Activated naive CD4-positive, alpha-beta T cell (primary cell): ENCODE measurements at regions not wholly inside any gene's neighbourhood (a gene's known extent, or its start where the extent isn't known, plus 50 kb on each side); places are given as distances from the start of the nearest gene placed in this dataset.

Experiments
- DNase-seq, 4 experiments: peaks; one replicate each; lab custom pipeline; 2025; lab: John Stamatoyannopoulos, UW

DNA sequence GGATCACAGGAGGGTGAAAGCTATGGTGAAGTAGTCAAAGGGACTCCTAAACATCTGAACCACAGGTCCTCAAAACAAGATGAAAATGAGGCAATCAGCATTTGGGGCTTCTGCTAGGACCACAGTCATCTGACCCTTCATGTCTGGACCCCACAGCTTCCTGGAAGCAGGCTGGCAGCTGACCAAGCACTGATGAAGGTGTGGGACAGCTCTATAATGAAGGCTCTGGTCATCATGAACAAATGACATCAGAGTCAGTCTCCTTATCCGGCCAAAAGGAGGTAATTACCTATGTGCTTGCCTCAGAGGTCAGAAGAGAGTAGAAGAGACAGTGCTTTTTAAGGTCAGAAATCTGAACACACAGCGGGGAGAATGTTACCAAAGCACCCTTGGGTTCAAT, 101.2 kb upstream of the GNAO1 start:
- no peak for DNase-seq

- no peak for DNase-seq
These were observed 103.7 kb upstream of the GNAO1 start for GRCh38 chr16:56087626-56088025.

GRCh38 chr16:56081371-56081770, 109.9 kb upstream of the GNAO1 start:
- DNase-seq = no peak

DNA sequence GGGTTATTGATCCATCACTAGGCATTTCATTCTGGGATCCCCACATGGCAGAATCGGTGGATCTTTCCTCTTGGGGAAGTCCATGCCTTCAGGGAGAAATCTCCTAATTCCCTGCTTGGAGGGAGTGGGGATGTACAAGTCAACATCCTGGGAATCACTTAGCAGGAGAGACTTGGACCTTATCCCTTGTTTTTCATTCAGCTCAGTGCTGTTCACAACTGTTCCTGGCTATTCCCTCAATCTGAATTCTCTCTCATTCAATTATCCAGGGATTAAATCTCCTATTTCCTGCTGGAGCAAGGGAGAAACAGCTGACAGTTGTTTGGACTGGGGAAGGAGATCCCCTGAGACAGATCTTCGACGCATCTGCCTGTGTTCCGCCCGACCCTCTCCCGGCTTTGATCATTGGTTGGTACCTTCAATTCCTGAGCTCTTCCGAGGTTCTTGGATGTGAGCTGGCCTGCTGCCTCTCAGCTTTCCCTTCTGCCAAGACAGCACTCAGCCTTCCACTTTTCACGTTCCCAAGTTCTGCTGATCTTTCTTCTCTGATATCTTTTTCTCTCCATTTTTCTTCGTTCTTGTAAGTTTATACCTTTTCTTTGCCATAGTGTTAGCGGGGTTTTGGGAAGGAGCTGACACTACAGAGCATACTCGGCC, 115.4 kb upstream of the GNAO1 start:
- no peak for DNase-seq

GRCh38 chr16:56073508-56073907, 117.8 kb upstream of the GNAO1 start:
- DNase-seq = no peak

GRCh38 chr16:56072096-56072495, 119.2 kb upstream of the GNAO1 start:
- no peak for DNase-seq

- DNase-seq = no peak
These were observed 122.5 kb upstream of the GNAO1 start for GRCh38 chr16:56068816-56069215.

DNA sequence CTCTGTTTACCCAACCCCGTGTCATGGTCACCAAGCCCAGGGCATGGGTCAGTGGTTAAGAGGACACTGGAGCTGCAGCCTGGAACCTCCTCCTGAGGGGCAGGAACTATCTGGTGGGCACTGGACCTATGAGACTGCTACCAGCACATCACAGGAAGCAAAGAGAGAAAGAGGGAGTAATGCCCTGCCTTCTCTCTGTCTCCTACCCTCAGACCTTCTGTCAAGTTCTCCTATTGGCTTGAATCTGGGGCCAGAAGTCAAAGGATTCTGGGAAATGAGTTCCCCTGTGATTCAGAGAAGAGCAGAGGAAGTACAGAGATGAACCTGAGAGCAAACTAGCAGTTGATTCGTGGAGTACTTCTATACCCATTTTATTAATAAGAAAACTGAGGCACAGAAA, 123.0 kb upstream of the GNAO1 start:
- no peak for DNase-seq

GRCh38 chr16:56067406-56067805, 123.9 kb upstream of the GNAO1 start:
- no peak for DNase-seq

- no peak for DNase-seq
These were observed 124.7 kb upstream of the GNAO1 start for GRCh38 chr16:56066617-56067016.

GRCh38 chr16:56063111-56063510, 128.2 kb upstream of the GNAO1 start:
- DNase-seq = no peak

- DNase-seq = no peak
These were observed 134.1 kb upstream of the GNAO1 start for GRCh38 chr16:56057151-56057550.

DNA sequence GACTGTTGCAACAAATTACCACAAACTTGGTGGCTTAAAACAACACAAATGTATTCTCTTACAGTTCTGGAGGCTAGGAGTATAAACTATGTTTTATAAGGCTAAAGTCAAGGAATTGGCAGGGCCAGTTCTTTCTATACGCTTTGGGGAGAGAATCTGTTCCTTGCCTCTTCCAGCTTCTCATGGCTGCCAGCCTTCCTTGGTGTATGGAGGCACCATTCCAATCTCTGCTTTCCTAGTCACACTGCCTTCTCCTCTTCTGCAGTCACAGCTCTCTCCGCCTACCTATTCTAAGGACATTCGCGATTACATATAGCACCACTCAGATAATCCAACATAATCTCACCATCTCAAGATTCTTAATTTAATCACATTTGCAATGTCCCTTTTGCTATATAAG, 140.4 kb upstream of the GNAO1 start:
- DNase-seq = no peak

DNA sequence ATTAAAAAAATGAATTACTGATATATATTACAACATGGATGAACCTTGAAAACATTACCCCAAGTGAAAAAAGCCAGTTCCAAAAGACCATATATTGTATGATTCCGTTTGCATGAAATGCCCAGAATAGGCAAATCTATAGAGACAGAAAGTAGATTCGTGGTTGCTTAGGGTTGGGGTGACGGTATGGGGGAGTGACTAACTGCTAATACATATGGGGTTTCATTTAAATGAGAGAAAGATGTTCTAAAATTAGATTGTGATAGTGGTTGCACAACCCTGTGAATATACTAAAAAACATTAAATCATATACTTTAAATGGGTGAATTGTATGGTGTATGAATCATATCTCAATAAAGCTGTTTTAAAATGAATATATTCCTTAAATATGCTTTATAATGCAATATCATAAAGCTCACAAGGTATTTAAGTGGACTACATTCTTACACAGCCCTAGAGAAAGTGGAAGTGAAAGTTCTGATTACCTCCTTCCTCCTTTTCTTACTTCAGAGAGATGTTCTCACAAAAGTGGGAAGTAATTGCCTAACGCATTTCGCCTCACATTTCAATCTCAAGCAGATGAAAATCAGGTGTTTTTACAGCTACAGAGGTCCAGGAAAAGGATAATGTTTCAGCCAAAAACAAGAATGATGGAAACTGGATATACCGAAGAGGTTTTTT, 142.7 kb upstream of the GNAO1 start:
- no peak for DNase-seq

DNA sequence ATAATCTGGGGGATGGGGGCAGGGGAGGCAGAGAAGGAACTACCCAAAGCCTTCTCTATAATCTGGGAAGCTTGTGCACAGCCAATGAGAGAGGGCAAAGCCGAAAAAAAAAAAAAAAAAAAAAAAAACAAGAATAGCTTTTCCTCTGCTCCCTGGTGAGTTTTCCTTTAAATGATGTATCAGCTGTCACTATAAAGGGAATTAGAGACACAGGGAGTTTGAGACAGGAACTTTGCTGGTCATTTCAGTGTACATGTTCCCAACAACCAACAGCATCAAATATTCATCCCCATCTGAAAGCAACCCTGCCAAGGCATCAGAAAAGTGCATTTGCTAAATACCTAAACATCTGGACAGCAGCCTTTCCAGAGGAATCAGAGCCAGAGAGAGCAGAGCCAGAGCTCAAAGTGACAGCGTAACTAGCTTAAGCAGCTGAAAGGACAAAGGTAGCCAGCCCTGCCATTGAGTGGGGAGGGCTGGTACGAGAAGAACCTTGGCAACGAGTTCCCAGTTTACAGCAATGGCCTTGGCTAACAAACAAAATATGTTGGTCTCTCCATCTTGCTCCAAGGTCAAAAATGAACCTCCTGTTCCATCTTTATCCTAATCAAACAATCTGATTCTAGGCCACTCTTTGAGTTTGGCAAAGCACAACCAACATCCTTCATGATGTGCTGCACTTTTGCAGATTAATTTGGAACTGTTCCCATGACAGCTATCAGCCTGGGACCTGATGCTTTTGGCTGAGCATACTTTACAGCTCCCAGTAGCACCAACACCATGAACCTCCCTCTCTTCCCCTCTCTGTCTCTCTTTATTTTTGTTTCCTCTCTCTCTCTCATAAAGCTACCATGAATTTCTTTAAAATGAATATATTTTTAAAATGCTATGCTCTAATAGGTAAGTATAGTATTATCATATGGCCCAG, 143.7 kb upstream of the GNAO1 start:
- DNase-seq = no peak

DNA sequence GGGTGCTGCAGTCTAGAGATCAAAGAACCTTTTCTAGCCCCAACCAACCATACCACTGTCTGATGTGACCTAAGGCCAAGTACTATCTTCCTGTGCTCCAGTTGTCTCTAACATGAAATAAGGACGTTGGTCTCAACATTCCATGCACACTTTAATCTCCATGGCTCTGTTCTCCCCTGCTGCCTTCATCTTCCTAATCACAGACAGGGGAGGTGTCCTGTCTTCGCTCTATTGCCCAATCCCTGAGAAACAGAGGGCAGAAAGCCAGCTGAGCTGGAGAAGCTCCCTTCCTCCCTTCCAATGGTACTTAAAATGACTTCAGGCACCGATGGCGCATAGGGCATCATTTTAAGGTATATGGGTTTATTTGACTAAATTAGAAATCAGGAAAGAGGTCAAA, 148.9 kb upstream of the GNAO1 start:
- DNase-seq = no peak

DNA sequence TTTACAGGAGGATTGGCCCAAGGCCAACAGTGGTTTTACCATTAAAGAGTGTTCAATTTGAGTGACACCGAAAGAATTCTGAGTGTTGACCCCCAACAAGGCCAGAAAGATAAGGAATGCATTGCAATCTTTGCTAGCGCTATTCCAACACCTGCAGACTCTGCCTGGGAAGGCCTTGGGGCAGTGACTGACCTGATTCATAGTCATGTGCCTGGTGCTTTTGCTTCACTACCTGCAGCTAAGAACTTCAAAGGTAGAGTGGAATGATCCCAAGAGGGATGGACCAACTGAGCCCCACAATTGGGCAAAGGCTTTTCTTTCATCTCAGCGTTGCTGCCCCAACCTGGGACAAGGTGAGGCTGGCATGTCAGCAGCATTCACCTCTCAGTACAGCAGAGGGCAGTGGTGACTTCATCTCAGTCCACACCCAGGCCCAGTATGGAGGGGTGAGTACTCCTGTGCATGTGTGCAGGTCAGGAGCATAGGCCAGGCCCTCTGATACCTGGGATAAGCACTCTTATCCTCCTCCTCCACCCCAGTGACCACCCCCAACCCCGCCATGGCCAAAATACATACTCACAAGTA, 149.6 kb upstream of the GNAO1 start:
- no peak for DNase-seq

DNA sequence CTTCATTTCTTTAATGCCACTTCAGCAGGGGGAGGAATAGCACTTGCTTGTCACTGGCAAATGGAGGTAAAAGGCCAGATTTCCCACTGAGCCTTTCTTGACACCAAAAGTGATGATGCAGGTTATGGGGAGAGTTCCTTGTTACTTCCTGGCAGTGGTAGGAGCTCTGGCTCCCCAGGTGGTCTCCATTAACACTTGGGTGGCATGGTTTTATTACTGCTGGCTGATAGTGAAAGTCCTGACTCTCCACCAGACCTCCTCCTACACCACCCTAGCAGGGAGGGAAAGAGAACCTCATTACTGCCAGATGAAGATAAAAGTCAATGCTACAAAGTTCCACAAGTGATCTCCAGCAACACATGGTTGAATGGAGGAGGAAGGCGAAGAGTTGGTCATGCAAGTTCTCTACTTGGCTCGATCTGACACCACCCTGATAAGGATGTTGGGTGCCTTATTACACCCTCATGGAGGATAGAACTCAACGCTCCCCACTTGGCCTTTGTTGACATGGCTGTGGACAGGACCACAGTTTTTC, 152.7 kb upstream of the GNAO1 start:
- no peak for DNase-seq

GRCh38 chr16:56032072-56032471, 156.9 kb upstream of the CES5A start:
- DNase-seq = no peak

DNA sequence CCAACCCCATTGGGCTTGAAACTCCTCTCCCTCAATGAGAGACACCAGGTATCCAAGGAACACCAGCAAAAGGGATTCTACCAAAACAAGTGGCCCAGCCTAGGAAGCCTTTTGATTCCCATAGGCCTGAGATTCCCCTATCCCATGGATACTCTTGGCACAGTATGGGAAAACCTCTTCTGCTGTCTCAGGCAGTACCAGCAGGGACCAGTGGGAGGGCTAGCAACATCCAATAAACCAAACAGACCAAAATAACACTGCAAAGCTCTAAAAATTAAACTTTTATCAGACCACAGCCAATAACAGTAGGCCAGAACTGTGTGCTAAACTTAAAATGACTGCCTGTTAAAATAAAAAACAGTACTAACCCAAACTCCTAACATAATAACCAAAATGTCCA, 153.9 kb upstream of the CES5A start:
- no peak for DNase-seq

DNA sequence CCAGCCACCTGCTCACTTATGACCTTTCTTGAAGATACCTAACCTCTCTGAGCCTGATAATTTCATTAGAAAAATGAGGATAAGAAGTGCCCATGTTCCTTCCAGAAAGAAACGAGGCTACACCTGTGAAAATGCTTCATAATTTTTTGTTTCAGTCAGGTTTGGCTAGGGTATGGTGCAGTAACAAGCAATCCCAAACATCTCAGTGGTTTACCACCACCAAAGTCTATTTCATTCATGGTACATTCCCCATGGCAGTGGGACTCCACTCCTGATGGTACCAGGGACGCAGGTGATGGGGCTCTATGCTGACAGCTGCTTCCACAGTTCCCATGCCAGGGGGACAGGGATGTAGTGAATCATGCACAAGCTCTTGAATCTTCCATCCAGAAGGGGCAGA, 147.6 kb upstream of the CES5A start:
- no peak for DNase-seq

DNA sequence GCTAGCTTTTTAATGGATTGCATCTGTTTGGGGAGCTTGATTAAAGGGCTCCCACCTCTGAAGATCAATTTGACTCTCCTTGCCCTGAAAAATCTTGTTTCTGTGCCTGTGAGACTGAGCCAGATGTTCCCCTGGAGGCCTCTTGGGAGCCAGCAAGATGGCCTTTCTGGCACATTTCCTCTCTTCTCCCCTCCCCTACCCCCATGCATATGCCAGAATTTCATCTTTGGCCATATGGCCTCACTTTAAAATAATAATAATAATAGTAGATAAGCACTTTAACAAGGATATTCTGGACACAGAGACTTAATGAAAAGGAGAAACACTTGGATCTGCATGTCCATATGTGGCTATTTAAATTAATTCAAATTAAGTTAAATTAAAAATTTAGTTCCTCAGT, 144.1 kb upstream of the CES5A start:
- no peak for DNase-seq
